ENCODE measurements at regions not wholly inside any gene's neighbourhood (a gene's known extent, or its start where the extent isn't known, plus 50 kb on each side); places are given as distances from the start of the nearest gene placed in this dataset.

DNA sequence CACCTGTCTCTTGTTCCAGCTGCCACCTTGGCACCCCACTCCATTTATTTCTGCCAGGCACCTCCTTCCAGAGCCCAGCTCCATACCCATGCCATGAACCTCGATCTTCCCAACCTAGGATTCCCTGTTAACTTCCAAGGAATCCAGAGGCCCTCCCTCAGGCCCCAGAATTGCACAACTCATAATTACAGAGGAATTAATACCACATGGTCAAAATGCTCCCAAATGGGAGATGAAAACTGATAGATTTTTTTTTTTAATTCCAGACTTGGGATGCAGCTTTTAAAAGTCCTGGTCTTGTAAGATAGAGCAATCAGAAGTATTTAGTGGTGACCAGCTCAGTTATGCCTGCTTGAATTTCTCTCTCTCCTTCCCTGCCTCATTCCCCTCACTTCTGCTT lies 96.2 kb upstream of the CCDC112 start:
- intact Hi-C loops (cut with micrococcal nuclease), result no loop called here
- H2BK20ac ChIP-seq (ENCODE audit: low read depth, low read length), result no peak overlapping the region
- H2AFZ ChIP-seq (replicated peaks; ENCODE audit: low read length, poor library complexity), result no peak overlapping the region
- no peak overlapping the region for H3K27ac ChIP-seq (ENCODE audit: insufficient read depth, low read length)
- no peak overlapping the region for H3K9ac ChIP-seq (ENCODE audit: low read depth, low read length)
- H3K4ac ChIP-seq (ENCODE audit: low read depth, low read length), result no peak overlapping the region
- ChIA-PET CTCF (no interaction called here), POLR2A (ENCODE audit: unreplicated experiment) (no interaction called here)
- peaks cover 3% of the 10 kb centered on the region; the same call in 1 of the 2 replicates for H3K4me1 ChIP-seq (ENCODE audit: control insufficient read depth, insufficient read depth, low read length)
- dilution Hi-C loops (cut with HindIII; ENCODE audit: low sequenced_read_pairs, unreplicated experiment), result no loop called here
- no peak overlapping the region for H2BK5ac ChIP-seq (ENCODE audit: low read depth, low read length, poor library complexity, severe bottlenecking)
- no peak overlapping the region for H4K8ac ChIP-seq (ENCODE audit: low read depth in 2 of 2, low read length in 2 of 2)
- H3K27me3 ChIP-seq (ENCODE audit: control insufficient read depth, insufficient read depth, low read length), result no peaks in the 10 kb centered on the region
- H3K79me1 ChIP-seq (ENCODE audit: low read depth in 1 of 2, low read length in 2 of 2), result no peaks in the 10 kb centered on the region
- no peak for DNase-seq
- H3K56ac ChIP-seq (ENCODE audit: extremely low read depth, insufficient read depth, low read length), result no peak overlapping the region
- no CpG with 5 or more reads among the region's 1 CpG for WGBS, 2 experiments (ENCODE audit: extremely low coverage in 2 of 2, insufficient read length in 1 of 2)
- no peak overlapping the region for H3K18ac ChIP-seq (ENCODE audit: low read depth, low read length)
- no peak overlapping the region for H2BK120ac ChIP-seq (ENCODE audit: low read depth, low read length)
- H2BK15ac ChIP-seq (ENCODE audit: low read depth, low read length), result no peak overlapping the region
- H4K20me1 ChIP-seq (ENCODE audit: insufficient read depth, low read length), result no peaks in the 10 kb centered on the region
- no peak overlapping the region for H2AK9ac ChIP-seq (replicated peaks; ENCODE audit: low read depth, low read length, poor library complexity)
- no peak overlapping the region for H4K91ac ChIP-seq (ENCODE audit: insufficient read depth, low read depth, low read length)
- H3K23ac ChIP-seq (ENCODE audit: low read depth, low read length), result no peak overlapping the region
- no peak overlapping the region for H3K14ac ChIP-seq (replicated peaks; ENCODE audit: low read depth, low read length)
- no peak overlapping the region for H3K4me2 ChIP-seq (ENCODE audit: low read depth, low read length)
- no peak overlapping the region for H4K5ac ChIP-seq (ENCODE audit: low read depth, low read length)
- BruUV-seq (replicated peaks), result no TSS peak
- no peaks in the 10 kb centered on the region for H3K36me3 ChIP-seq (ENCODE audit: control insufficient read depth, insufficient read depth, low read length)
- H3K9me1 ChIP-seq (ENCODE audit: insufficient read depth, low read length), result no peaks in the 10 kb centered on the region
- peak; percentile 35; the same call in 1 of the 2 replicates for ATAC-seq (ENCODE audit: low read depth)
- H3K9me3 ChIP-seq (ENCODE audit: control insufficient read depth, insufficient read depth, low read length), result no peaks in the 10 kb centered on the region
- TF ChIP-seq RCOR1 (IDR thresholded peaks at IDR 0.05; ENCODE audit: insufficient replicate concordance, low read length) (no peak), SMC3 (IDR thresholded peaks at IDR 0.05; ENCODE audit: low read depth, low read length) (no peak), MXI1 (IDR thresholded peaks at IDR 0.05; ENCODE audit: borderline replicate concordance, low read depth, low read length) (no peak), BHLHE40 (IDR thresholded peaks at IDR 0.05; ENCODE audit: low read depth, low read length) (no peak), RAD21 (IDR thresholded peaks at IDR 0.05; ENCODE audit: low read length) (no peak), CEBPB (IDR thresholded peaks at IDR 0.05; ENCODE audit: low read depth, low read length) (peak; percentile 41), NFE2L2 (IDR thresholded peaks at IDR 0.05; ENCODE audit: low read depth, low read length) (no peak)
- no peak overlapping the region for H3K4me3 ChIP-seq (ENCODE audit: insufficient read depth, low read depth, low read length)
- no peak overlapping the region for H2AK5ac ChIP-seq (ENCODE audit: low read depth, low read length)
- in situ Hi-C loops (cut with MboI; ENCODE audit: low sequenced_read_pairs), result no loop called here

All from IMR-90 (cell line).